ENCODE measurements at regions not wholly inside any gene's neighbourhood (a gene's known extent, or its start where the extent isn't known, plus 50 kb on each side); places are given as distances from the start of the nearest gene placed in this dataset.

DNA sequence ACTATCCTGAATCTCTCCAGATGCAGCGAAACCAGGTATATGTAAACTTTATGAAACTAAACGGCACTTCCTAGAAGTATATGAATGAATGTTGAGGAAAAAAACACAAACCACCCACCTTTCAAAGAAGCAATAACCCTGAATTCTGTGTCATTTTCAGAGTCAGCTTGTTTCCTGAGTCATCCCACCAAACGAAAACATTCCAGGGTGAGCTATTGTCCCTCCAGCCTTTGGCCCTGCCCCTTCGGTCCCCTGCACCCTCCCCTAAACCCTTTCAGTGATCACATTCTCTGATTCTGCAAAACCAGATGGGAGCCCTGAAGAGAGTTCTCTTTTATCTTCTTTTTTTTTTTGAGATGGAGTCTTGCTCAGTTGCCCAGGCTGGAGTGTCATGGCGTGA, 202.6 kb upstream of the ALG10B start:
- no peak for TF ChIP-seq POLR2A (IDR thresholded peaks at IDR 0.05; ENCODE audit: low read depth, low read length)
- TF ChIP-seq POLR2AphosphoS5 (IDR thresholded peaks at IDR 0.05; ENCODE audit: low read depth, low read length), result no peak
